GM10248 (cell line): ENCODE measurements at regions not wholly inside any gene's neighbourhood (a gene's known extent, or its start where the extent isn't known, plus 50 kb on each side); places are given as distances from the start of the nearest gene placed in this dataset.

Experiments
- CTCF ChIA-PET: fragments of 300-600 bp; sonication (Branson Sonifier 250); formaldehyde crosslinking; extraction: SDS; loops from one replicate; lab custom pipeline; 2021; ENCODE audit warnings: antibody characterized with exemption; lab: Yijun Ruan, JAX
- POLR2A ChIA-PET: fragments of 350-650 bp; sonication (Branson Sonifier 250); formaldehyde crosslinking; extraction: SDS; loops from one replicate; lab custom pipeline; 2020; ENCODE audit warnings: antibody characterized with exemption; lab: Yijun Ruan, JAX
- DNase-seq: peaks from one replicate; pipeline ENCODE4 v3.0.0; 2012; ENCODE audit errors: extremely low spot score
- CTCF ChIP-seq: IDR thresholded peaks from 2 replicates; pipeline ENCODE4 v1.5.1; 2012; ENCODE audit warnings: mild to moderate bottlenecking, low read depth; ENCODE audit errors: extremely low read depth, missing control alignments, control extremely low read depth

DNA sequence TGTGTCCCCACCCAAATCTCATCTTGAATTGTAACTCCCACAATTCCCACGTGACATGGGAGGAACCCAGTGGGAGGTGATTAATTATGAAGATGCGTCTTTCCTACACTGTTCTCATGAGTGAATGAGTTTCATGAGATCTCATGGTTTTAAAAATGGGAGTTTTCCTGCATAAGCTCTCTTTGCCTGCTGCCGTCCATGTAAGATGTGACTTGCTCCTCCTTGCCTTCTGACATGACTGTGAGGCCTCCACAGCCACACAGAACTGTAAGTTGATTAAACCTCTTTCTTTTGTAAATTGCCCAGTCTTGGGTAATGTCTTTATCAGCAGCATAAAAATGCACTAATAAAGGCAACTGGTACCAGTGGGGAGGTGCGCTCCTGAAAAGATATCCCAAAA is 67.7 kb upstream of the DRGX start:
- no peak for DNase-seq
- ChIA-PET POLR2A (no interaction called here), CTCF (interaction anchor here (1.4 kb wide), 1 partner anchor 47 kb away, joined by 3 read pairs; no protein-coding TSS in a partner anchor)
- TF ChIP-seq CTCF = no peak

DNA sequence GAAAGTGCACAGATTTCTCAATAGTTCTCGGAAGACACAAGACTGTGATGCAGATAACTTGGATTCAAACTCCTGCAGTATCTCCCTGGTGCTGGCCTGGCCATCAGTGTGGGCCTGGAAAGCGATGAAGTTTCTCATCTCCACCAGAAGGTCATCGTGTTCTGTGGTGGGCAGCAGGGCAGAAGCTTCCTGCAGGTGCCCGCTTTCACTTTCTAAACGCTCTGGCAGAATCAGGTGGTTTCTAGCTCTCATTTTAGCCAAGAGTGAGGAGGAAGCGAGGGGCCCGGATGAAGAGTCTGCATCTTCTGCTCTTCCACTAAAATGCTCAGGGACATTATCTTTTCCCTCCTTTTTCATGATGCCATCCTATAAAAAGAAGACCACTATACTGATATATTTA is 63.0 kb upstream of the DRGX start:
- ChIA-PET CTCF (interaction anchor here (1.6 to 1.9 kb wide), 2 partner anchors 10 to 53 kb away, joined by 3 to 5 read pairs; no protein-coding TSS in a partner anchor), POLR2A (no interaction called here)
- no peak for DNase-seq
- no peak for TF ChIP-seq CTCF

- CTCF ChIA-PET = interaction anchor here (1.2 to 1.9 kb wide), 3 partner anchors 11 to 54 kb away, joined by 3 to 5 read pairs (median 3); no protein-coding TSS in a partner anchor
Observed at GRCh38 chr10:49457686-49458085, 61.8 kb upstream of the DRGX start.

GRCh38 chr10:49448924-49449323 is 53.0 kb upstream of the DRGX start:
- no peak for TF ChIP-seq CTCF
- ChIA-PET POLR2A (no interaction called here), CTCF (no interaction called here)
- DNase-seq = no peak

More at GRCh38 chr10:49457686-49458085, 61.8 kb upstream of the DRGX start:
- no peak for TF ChIP-seq CTCF
- no peak for DNase-seq
- POLR2A ChIA-PET = no interaction called here

DNA sequence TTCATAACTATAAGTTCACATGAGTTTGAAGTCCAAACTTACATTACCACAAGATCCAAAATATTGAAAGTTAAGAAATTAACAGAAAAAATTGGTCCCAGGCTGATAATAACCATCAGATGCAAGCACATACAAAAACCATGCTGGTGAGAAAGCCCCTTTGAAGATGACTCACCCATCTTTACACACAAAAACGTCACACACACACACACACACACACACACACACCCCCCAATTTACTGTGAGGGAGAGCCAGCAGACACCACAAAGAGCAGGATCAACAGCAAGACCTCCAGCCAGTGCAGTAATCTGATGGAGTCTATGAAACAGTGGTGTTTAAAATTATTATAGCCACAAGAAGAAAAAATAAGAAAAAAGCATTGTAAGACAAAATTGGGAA is 50.1 kb upstream of the DRGX start:
- no peak for DNase-seq
- ChIA-PET POLR2A (no interaction called here), CTCF (interaction anchor here (1.0 to 2.7 kb wide), 5 partner anchors 10 to 38 kb away, joined by 3 to 6 read pairs (median 5); no protein-coding TSS in a partner anchor)
- TF ChIP-seq CTCF = no peak
